SIG-M5 treated with dmso at 0.1 percent for 504 hours (cell line): ENCODE measurements at regions not wholly inside any gene's neighbourhood (a gene's known extent, or its start where the extent isn't known, plus 50 kb on each side); places are given as distances from the start of the nearest gene placed in this dataset.

Experiments used
- DNase-seq: peaks from one replicate; lab custom pipeline; 2025; ENCODE audit not compliant: unreplicated experiment; lab: John Stamatoyannopoulos, UW

DNA sequence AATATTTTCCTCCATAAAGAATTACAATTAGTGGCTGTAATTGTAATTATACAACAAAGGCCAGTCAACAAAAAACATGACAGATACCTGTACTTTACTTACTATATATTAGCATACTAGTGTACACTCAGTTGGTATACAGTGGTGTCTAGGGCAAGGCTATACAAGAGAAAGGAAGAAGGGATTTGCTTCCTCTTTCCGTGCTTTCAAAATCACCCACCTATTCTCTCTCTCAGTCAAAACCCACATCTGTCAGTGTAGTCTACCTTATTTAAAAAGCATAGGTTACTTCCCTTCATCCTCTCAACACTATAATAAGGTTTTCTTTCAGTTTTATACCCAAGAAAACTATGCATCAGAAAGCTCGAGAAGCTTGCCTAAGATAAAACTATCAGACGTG is 355.8 kb upstream of the NR5A2 start:
- no peak for DNase-seq

DNA sequence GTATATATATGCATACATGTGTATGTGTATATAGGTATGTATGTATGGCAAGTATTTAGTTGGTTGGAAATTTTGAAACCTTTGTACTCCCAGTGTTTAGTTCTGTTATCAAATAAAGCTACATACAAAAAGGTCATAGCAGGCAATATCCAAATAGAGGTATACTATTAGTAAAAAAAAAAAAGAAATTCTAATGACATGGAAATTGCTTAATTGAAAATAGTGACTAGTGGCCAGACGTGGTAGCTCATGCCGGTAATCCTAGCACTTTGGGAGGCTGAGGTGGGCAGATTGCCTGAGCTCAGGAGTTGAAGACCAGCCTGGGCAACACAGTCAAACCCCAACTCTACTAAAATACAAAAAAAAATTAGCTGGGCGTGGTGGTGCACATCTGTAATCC is 351.6 kb upstream of the NR5A2 start:
- DNase-seq, result no peak

GRCh38 chr1:199678771-199679170 is 348.7 kb upstream of the NR5A2 start:
- no peak for DNase-seq

DNA sequence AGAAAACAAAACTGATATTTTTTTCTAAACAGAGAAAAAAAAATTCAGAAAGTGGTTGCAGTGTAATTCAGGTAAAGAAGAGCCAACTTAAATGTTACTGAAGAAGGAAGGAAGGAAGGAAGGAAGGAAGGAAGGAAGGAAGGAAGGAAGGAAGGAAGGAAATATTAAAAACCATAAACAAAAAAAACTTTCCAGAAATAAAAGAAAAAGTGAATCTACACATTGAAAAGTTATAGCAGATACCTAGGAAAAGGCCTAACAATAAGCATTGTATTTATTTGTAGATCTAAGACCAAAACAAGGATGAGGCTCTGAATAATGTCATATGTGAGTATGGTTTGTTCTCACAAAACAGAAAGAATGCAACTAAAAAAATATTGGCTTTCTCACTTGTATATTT is 345.4 kb upstream of the NR5A2 start:
- DNase-seq, result no peak

- peak; percentile 78 for DNase-seq
These were observed 342.7 kb upstream of the NR5A2 start for GRCh38 chr1:199684686-199685273.

DNA sequence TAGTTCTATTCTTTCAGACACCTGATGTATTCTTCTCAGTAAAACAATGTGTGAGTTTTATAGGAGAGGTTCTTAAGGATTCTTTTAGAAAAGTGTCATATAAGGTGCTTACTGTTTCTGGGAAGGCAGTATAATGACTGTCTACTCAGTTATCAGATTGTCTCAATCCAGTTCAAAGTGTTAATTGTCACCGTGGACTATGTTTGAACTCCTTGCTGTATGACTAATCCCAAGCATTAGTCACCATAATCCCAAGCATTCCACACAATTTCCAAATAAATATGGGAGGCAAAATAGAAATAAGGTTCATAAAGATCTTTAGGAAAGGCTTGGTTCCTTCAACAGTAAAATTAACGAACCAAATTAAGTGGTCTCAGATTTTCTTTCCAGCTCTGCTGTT is 342.1 kb upstream of the NR5A2 start:
- no peak for DNase-seq

DNA sequence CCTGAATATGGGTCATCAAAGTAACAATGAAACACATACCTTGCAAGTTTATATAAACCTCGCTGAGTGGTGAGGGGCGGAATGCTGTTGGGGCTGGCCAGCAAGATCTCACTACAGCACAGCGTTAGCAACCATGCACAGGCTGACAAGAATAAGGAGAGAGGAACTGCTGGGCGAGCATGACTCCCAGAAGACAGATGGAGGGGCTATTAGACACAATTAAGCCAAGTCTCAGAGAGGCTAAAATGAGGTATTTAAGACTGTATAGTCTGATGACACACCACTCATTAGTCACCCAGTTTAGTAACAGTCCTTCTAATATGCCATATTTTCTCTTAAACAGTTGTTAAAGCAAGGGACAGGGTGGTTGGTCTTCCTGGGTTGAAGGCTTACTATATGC is 340.2 kb upstream of the NR5A2 start:
- DNase-seq, result no peak

DNA sequence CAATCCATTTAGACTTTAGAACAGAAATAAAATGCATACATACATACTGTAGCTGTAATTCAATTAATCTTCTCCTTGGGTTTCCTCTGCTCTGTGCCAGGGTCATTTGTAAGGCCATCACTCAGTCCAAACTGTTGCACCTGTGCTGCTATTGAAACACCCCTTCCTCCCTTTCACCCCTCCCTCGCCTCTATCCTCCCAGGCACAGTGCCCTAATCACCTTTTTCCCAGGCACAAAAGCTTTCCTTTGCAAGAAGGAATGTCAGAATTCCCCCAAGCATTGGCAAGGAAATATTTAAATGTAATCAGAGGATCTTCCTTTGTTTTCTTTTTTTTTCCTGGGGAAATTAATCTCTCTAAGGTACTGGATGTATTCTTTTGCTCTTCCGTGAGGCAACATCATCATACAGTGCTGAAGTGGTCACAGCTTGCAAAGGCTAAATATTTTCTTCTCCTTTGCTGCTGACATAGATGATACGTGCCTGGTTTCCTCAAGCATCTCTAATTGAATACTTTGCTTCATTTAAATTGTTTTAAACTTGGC is 339.3 kb upstream of the NR5A2 start:
- no peak for DNase-seq

DNA sequence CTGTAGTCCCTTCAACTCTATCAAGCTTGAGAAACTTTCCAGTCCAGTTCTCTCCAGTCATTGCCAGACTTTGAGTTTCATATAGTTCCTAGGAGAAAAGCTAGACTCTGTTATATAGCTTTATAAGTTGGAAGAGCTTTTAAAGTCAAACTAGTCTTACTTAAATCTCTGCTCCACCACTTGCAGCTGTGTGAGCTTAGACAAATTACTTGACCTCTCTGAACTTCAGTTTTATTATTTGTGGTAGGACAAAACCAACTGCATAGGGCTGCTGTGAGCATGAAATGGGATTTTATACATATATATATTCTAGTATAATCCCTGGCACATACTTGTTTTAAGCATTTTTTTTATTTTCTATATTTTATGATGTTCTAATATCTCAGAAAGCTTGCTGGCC is 338.7 kb upstream of the NR5A2 start:
- DNase-seq, result no peak

DNA sequence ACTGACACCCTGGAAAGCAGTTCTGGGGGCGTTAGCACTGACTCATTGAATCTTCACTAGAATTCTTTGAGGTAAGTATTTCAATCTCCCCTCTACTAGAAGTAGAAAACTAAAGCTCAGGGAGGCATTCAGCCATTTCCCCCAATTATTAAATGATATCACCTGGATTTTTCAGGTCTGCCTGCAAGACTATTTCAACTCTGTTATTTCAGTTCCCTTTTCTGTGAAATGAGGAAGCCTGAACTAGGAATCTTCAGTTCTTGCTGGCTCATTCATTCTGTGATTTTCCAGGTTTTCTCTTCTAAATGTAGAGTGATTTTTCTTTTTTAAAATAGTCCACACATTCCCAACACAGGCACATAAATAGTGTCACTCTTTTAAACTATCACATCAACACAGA is 337.0 kb upstream of the NR5A2 start:
- DNase-seq, result no peak

DNA sequence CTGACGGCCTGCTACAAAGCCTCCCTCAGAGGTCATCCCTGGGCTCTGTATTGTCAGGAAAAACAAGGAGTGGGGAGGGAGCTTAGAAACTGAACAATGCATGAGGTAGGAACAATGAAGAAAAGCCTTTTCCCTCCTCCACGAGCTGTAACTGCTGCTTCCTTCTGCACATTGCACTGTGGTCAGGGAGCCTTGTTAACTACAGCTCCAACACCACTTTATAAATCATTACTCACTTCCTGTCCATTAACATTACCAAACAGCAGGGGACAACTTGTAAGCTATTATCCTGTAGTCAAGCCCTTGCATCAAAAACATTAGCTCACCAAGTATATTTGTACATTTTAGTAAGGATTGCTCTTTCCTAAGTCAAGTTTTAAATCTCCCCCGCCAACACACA is 336.0 kb upstream of the NR5A2 start:
- peak; percentile 54 for DNase-seq

- no peak for DNase-seq
These were observed 333.8 kb upstream of the NR5A2 start for GRCh38 chr1:199693724-199694123.

- no peak for DNase-seq
These were observed 331.3 kb upstream of the NR5A2 start for GRCh38 chr1:199696225-199696624.

DNA sequence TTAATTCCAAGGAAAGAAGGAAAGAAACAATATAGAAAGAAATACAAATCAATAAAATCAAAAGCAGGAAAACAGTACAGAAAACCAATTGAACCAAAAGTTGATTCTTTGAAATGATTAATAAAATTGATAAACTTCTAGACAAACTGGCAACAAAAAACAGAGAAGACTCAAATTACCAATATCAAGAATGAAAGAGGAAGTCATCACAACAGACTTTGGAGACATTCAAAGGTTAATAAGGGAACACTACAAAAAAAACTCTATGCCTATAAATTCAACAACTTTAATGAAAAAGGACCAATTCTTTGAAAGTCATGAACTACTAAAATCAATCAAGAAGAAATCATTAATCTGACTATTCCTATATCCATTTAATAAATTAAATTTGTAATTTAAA is 329.3 kb upstream of the NR5A2 start:
- peak; percentile 14 for DNase-seq

DNA sequence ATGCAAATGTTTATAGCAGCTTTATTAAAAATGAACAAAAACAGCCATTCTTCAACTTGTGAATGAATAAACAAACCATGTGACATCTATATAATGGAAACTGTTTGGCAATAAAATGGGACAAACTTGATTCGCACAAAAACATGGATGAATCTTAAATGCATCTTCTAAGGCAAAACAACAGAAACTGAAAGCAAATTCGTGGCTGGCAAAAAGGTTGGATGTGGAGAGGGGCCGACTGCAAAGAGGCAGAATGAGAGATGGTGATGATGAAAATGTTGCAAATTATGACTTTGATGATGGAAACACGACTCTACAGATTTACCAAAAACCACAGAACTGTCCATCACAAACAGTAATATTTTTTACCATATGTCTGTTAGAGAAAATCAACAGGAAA is 327.0 kb upstream of the NR5A2 start:
- DNase-seq, result no peak

GRCh38 chr1:199701726-199702125 is 325.8 kb upstream of the NR5A2 start:
- DNase-seq, result no peak

GRCh38 chr1:199704231-199704630 is 323.3 kb upstream of the NR5A2 start:
- no peak for DNase-seq

DNA sequence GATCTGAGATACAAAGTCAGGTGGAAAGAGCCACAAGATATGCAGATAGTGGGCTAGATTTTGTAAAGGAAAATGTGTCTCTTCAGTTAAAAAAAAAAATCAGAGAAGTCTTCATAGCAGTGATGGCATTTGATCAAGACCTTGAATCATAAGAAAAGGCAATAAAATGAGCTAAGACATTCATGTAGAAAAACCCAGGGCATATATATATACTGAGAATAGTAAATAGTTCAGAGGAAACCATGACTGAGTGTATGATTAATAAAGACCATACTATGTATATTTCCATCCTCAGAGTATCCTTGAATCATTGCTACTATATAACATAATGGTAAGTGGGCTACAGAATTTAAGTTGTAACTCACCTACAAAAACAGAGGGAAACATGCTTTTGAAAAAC is 321.7 kb upstream of the NR5A2 start:
- DNase-seq, result no peak

DNA sequence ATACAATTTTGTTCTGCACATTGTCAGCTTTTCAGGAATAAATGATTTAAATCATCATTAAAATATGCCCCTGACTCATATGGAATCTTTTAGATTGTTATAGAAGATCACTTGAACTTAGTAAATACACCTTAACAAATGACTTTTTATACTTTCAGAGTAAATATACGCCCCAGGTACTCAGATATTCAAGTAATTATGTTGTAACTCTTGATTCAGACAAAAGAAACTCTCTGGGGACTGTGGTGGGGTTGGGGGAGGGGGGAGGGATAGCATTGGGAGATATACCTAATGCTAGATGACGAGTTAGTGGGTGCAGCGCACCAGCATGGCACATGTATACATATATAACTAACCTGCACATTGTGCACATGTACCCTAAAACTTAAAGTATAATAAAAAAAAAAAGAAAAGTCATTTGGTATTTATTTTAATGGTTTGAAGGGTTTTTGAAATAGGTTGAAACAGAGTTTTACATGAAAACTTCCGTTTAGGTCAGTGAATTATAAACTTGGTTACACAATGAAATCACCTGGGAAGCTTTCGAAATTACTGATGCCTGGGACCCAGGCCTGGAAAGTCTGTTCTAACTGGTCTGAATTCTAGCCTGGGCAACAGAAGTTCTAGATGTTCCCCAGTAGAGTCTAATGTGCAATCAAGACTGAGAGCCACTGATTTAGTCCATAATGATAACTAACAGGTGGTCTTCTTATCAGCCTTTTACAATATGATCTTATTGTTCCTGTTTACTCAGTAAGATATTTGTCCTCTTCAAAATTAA is 320.5 kb upstream of the NR5A2 start:
- no peak for DNase-seq

DNA sequence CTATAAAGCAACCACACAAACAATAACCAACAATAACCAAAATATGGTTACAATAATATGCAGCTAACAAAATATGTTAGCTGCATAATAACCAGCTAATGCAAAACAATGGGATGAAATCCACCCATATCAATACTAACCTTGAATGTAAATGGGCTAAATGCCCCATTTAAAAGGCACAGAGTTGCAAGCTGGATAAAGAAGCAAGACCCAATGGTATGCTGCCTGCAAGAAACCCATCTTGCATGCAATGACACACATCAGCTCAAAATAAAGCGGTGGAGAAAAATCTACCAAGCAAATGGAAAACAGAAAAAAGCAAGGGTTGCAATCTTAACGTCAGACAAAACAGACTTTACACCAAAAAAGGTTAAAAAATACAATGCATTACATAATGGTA is 316.5 kb upstream of the NR5A2 start:
- no peak for DNase-seq

- no peak for DNase-seq
These were observed 310.8 kb upstream of the NR5A2 start for GRCh38 chr1:199716729-199717128.

DNA sequence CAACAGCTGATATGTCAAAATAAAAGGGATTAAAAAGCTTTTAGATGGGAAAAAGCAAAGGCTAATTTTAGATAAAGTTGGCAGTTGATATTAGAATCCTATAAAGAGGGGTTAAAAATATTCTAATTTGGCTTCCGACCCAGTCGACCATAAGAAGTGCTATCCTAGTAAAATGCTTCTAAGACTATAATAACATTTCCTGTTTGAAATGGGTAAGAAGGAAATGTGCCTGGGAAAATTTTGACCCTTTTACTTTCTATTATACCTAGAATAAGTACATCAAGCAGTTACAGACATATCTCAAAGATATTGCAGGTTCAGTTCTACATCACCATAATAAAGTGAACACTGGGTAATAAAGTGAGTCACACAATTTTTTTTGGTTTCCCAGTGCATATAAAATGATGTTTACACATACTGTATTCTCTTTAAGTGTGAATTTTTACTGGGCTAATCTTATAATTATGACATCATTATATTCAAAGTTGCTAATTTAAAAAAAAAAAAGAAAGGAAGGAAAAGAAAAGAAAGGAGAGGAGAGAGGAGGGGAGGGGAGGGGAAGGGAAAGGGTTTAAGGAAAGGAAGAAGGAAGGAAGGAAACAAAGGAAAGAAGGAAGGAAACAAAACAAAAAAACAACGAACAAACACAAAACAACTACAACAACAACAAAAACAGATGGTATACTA is 308.2 kb upstream of the NR5A2 start:
- no peak for DNase-seq
